ENCODE measurements at regions not wholly inside any gene's neighbourhood (a gene's known extent, or its start where the extent isn't known, plus 50 kb on each side); places are given as distances from the start of the nearest gene placed in this dataset.

DNA sequence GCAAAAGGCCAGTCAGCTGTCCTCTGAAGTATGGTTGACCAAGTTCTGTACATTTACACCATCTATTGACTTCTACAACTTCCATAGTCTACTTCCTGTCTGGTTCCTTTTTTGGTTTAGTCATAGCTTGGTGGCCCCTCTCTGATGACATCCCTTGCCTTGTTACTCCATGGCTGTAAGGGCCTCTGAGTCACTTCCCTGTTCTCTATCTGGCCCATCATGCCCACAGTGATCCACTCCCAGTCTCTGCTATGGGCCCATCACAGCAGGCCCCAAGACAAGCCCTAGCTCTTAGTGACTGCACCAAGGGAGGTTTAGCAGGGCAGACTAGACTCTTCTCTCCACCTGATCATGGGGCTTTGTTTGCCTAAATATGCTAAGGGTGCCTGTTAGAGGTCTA, 441.6 kb downstream of the HACE1 start:
- Histone ChIP-seq H3K4me3 (ENCODE audit: control insufficient read depth in 1 of 7, extremely low read depth in 1 of 7, insufficient read depth in 4 of 7, low read depth in 2 of 7, low read length in 6 of 7) (no peak overlapping the region), H3K27me3 (replicated peaks in 2 of 5; ENCODE audit: control insufficient read depth in 4 of 5, insufficient read depth in 5 of 5, low read length in 4 of 5) (no peaks in the 10 kb centered on the region), H3K27ac (ENCODE audit: insufficient read depth in 1 of 2, low read depth in 1 of 2, low read length in 2 of 2, poor library complexity in 1 of 2, severe bottlenecking in 2 of 2) (no peak overlapping the region), H3K36me3 (ENCODE audit: control insufficient read depth in 4 of 4, insufficient read depth in 4 of 4, low read length in 3 of 4) (no peaks in the 10 kb centered on the region), H3K9me3 (ENCODE audit: control extremely low read depth in 1 of 5, control insufficient read depth in 4 of 5, insufficient read depth in 2 of 5, low read depth in 1 of 5, low read length in 4 of 5) (no peaks in the 10 kb centered on the region), H3K4me1 (ENCODE audit: control extremely low read depth in 1 of 4, control insufficient read depth in 4 of 4, insufficient read depth in 4 of 4, low read length in 3 of 4) (no peaks in the 10 kb centered on the region)
- DNase-seq: no peak
- CTCF ChIA-PET: no interaction called here
- POLR2A ChIA-PET: no interaction called here

DNA sequence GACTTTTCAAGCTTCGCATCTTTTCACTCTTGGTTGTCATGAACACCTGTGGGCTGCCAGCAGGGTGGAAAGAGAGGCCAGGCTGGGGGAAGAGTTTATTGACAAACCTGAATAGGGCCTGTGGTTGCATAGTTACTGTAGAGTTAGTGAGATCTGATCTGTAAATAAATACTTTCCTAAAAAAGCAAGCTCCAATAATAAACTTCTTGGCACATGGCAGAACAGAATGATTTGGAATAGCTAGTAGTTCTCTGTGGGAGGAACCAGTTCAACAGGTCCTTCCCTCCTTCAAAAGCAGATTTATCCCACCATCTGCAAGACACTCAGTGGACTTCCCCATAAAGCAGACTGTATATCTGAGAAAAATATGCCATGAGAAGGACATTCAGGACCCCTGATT, 445.0 kb downstream of the HACE1 start:
- H3K36me3 ChIP-seq (ENCODE audit: control insufficient read depth in 4 of 4, insufficient read depth in 4 of 4, low read length in 3 of 4): no peaks in the 10 kb centered on the region
- no peak for DNase-seq
- H3K4me1 ChIP-seq (ENCODE audit: control extremely low read depth in 1 of 4, control insufficient read depth in 4 of 4, insufficient read depth in 4 of 4, low read length in 3 of 4): no peaks in the 10 kb centered on the region
- H3K4me3 ChIP-seq (ENCODE audit: control insufficient read depth in 1 of 7, extremely low read depth in 1 of 7, insufficient read depth in 4 of 7, low read depth in 2 of 7, low read length in 6 of 7): no peak overlapping the region
- WGBS (ENCODE audit: insufficient coverage): 100% methylated on average over 1 of the region's 1 CpG
- no peak overlapping the region for H3K27ac ChIP-seq (ENCODE audit: insufficient read depth in 1 of 2, low read depth in 1 of 2, low read length in 2 of 2, poor library complexity in 1 of 2, severe bottlenecking in 2 of 2)
- H3K27me3 ChIP-seq (replicated peaks in 2 of 5; ENCODE audit: control insufficient read depth in 4 of 5, insufficient read depth in 5 of 5, low read length in 4 of 5): no peaks in the 10 kb centered on the region
- ChIA-PET CTCF (no interaction called here), POLR2A (no interaction called here)
- no peaks in the 10 kb centered on the region for H3K9me3 ChIP-seq (ENCODE audit: control extremely low read depth in 1 of 5, control insufficient read depth in 4 of 5, insufficient read depth in 2 of 5, low read depth in 1 of 5, low read length in 4 of 5)

DNA sequence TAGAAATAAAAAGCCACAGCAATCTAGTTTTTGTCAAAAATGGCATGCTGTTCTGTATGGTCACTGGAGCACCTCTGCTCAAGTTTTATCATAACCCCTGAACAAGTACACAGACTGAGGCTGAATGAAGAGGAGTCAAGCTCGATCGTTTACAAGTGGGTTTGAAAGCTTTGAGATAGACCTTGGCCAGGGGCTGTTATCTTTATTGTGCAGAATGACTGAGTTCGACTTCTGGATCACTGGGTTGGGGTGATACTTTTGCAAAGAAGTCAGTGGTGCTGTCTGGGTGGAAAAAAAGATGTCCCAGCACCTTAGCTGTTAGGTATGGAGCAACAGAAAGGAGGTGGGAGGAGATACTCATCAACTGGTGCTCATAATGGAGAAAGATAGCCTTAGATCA, 446.0 kb downstream of the HACE1 start:
- POLR2A ChIA-PET: no interaction called here

DNA sequence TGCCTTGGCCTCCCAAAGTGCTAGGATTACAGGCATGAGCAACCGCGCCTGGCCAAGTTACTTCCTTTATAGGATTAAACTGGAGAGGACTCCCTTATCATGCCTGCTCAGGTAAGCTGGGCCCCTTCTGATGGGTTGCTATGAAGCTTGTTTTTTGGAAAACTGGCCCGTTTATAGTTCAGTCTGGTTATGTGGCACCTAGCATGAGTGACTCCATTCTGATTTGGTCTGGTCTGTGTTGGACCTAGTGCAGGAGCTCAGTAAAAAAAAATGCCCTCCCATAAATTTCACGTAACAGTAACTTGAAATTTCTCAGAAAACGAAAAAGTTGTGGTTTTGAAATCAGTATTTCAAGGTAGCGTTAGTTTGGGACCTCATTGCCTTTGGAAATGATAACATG, 448.4 kb downstream of the HACE1 start:
- Histone ChIP-seq H3K27me3 (replicated peaks in 2 of 5; ENCODE audit: control insufficient read depth in 4 of 5, insufficient read depth in 5 of 5, low read length in 4 of 5) (no peaks in the 10 kb centered on the region), H3K36me3 (ENCODE audit: control insufficient read depth in 4 of 4, insufficient read depth in 4 of 4, low read length in 3 of 4) (no peaks in the 10 kb centered on the region), H3K4me1 (ENCODE audit: control extremely low read depth in 1 of 4, control insufficient read depth in 4 of 4, insufficient read depth in 4 of 4, low read length in 3 of 4) (no peaks in the 10 kb centered on the region), H3K4me3 (ENCODE audit: control insufficient read depth in 1 of 7, extremely low read depth in 1 of 7, insufficient read depth in 4 of 7, low read depth in 2 of 7, low read length in 6 of 7) (no peak overlapping the region), H3K9me3 (ENCODE audit: control extremely low read depth in 1 of 5, control insufficient read depth in 4 of 5, insufficient read depth in 2 of 5, low read depth in 1 of 5, low read length in 4 of 5) (no peaks in the 10 kb centered on the region), H3K27ac (ENCODE audit: insufficient read depth in 1 of 2, low read depth in 1 of 2, low read length in 2 of 2, poor library complexity in 1 of 2, severe bottlenecking in 2 of 2) (no peak overlapping the region)
- ChIA-PET POLR2A (no interaction called here), CTCF (no interaction called here)
- 93% methylated on average over 3 of the region's 6 CpGs for WGBS (ENCODE audit: insufficient coverage)
- DNase-seq: no peak

More for the DNA sequence above, 446.0 kb downstream of the HACE1 start:
- Histone ChIP-seq H3K36me3 (ENCODE audit: control insufficient read depth in 4 of 4, insufficient read depth in 4 of 4, low read length in 3 of 4) (no peaks in the 10 kb centered on the region), H3K27ac (ENCODE audit: insufficient read depth in 1 of 2, low read depth in 1 of 2, low read length in 2 of 2, poor library complexity in 1 of 2, severe bottlenecking in 2 of 2) (no peak overlapping the region), H3K4me3 (ENCODE audit: control insufficient read depth in 1 of 7, extremely low read depth in 1 of 7, insufficient read depth in 4 of 7, low read depth in 2 of 7, low read length in 6 of 7) (no peak overlapping the region), H3K4me1 (ENCODE audit: control extremely low read depth in 1 of 4, control insufficient read depth in 4 of 4, insufficient read depth in 4 of 4, low read length in 3 of 4) (no peaks in the 10 kb centered on the region), H3K9me3 (ENCODE audit: control extremely low read depth in 1 of 5, control insufficient read depth in 4 of 5, insufficient read depth in 2 of 5, low read depth in 1 of 5, low read length in 4 of 5) (no peaks in the 10 kb centered on the region), H3K27me3 (replicated peaks in 2 of 5; ENCODE audit: control insufficient read depth in 4 of 5, insufficient read depth in 5 of 5, low read length in 4 of 5) (no peaks in the 10 kb centered on the region)
- DNase-seq: no peak
- CTCF ChIA-PET: no interaction called here
- whole genome bisulfite sequencing (ENCODE audit: insufficient coverage): 92% methylated on average over 3 of the region's 3 CpGs

DNA sequence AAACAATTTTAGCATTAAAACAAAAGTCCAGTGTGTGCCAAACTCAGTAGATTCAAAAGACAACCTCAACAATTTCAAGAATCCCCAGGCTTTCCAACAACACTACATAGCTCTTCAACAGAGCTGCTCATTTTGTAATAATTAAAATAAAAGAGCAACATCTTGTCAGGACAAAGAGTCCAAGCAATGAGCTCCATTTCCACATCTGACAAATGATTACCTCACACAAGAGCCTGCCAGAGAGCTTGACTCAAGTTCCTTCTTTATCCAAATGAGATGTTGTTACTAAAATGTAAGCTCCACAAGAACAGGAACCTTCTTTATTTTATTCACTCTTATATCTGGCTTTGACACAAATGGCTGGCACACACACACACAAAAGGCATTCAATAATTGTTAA, 449.8 kb downstream of the HACE1 start:
- ChIA-PET POLR2A (no interaction called here), CTCF (no interaction called here)
- H3K9me3 ChIP-seq (ENCODE audit: control extremely low read depth in 1 of 5, control insufficient read depth in 4 of 5, insufficient read depth in 2 of 5, low read depth in 1 of 5, low read length in 4 of 5): no peaks in the 10 kb centered on the region
- no peak overlapping the region for H3K27ac ChIP-seq (ENCODE audit: insufficient read depth in 1 of 2, low read depth in 1 of 2, low read length in 2 of 2, poor library complexity in 1 of 2, severe bottlenecking in 2 of 2)
- DNase-seq: no peak
- H3K4me1 ChIP-seq (ENCODE audit: control extremely low read depth in 1 of 4, control insufficient read depth in 4 of 4, insufficient read depth in 4 of 4, low read length in 3 of 4): no peaks in the 10 kb centered on the region
- no peaks in the 10 kb centered on the region for H3K27me3 ChIP-seq (replicated peaks in 2 of 5; ENCODE audit: control insufficient read depth in 4 of 5, insufficient read depth in 5 of 5, low read length in 4 of 5)
- H3K4me3 ChIP-seq (ENCODE audit: control insufficient read depth in 1 of 7, extremely low read depth in 1 of 7, insufficient read depth in 4 of 7, low read depth in 2 of 7, low read length in 6 of 7): no peak overlapping the region
- no peaks in the 10 kb centered on the region for H3K36me3 ChIP-seq (ENCODE audit: control insufficient read depth in 4 of 4, insufficient read depth in 4 of 4, low read length in 3 of 4)

DNA sequence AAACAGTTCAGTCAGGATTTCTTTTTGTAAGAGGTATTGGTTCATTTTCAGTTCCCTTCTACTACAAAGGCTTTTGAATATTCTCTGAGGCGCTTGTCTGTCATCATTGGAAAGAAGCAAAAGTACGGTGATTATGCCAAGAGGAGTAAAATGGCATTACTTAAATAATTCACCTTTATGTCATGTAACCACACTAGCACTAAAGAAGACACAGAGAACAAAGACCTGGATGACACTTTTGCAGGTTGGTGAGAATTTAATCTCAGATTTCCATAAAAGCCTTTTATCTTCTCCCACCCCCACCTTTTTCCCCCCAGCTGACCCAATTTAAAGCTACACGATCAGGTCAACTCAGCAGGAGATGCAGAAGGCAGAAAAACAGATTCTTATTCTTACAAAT, 451.8 kb downstream of the HACE1 start:
- Histone ChIP-seq H3K4me3 (ENCODE audit: control insufficient read depth in 1 of 7, extremely low read depth in 1 of 7, insufficient read depth in 4 of 7, low read depth in 2 of 7, low read length in 6 of 7) (no peak overlapping the region), H3K27ac (ENCODE audit: insufficient read depth in 1 of 2, low read depth in 1 of 2, low read length in 2 of 2, poor library complexity in 1 of 2, severe bottlenecking in 2 of 2) (no peak overlapping the region), H3K9me3 (ENCODE audit: control extremely low read depth in 1 of 5, control insufficient read depth in 4 of 5, insufficient read depth in 2 of 5, low read depth in 1 of 5, low read length in 4 of 5) (no peaks in the 10 kb centered on the region), H3K4me1 (ENCODE audit: control extremely low read depth in 1 of 4, control insufficient read depth in 4 of 4, insufficient read depth in 4 of 4, low read length in 3 of 4) (no peaks in the 10 kb centered on the region), H3K36me3 (ENCODE audit: control insufficient read depth in 4 of 4, insufficient read depth in 4 of 4, low read length in 3 of 4) (no peaks in the 10 kb centered on the region), H3K27me3 (replicated peaks in 2 of 5; ENCODE audit: control insufficient read depth in 4 of 5, insufficient read depth in 5 of 5, low read length in 4 of 5) (no peaks in the 10 kb centered on the region)
- WGBS (ENCODE audit: insufficient coverage): 92% methylated on average over 2 of the region's 3 CpGs
- no peak for DNase-seq
- ChIA-PET CTCF (no interaction called here), POLR2A (no interaction called here)

DNA sequence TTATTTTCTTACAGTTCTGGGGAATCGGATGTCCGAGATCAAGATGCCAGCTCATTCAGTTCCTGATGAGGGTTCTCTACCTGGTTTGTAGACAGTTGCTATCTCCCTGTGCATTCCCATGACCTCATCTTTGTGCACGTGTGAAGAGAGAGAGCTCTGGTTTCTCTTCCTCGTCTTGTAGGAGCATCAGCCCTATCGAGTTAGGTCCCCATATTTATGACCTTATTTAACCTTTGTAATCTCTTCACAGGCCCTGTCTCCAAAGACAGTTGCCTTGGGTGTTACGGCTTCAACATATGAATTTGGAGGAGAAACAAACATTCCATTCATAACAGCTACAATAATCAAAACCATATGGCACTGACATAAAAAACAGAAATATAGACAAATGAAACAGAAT, 455.3 kb downstream of the HACE1 start:
- DNase-seq: no peak

DNA sequence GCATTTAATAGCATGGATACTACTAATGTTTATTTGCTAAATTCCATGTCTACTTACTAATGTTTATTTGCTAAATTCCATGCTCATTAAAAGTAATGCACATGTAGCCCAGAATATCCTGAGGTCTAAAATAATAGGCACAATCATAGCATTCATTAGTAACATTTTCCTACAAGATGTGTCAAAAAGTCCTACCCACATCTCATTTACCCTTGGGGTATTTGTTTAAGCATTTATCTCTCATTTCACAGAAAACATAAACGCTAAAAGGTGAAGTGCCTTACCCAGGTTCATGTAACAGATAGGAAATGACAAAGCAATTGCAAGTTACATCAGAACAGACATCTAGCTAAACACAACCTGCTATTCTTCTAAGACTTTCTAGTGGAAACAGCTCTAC, 457.1 kb downstream of the HACE1 start:
- Histone ChIP-seq H3K36me3 (ENCODE audit: control insufficient read depth in 4 of 4, insufficient read depth in 4 of 4, low read length in 3 of 4) (no peaks in the 10 kb centered on the region), H3K4me3 (ENCODE audit: control insufficient read depth in 1 of 7, extremely low read depth in 1 of 7, insufficient read depth in 4 of 7, low read depth in 2 of 7, low read length in 6 of 7) (no peak overlapping the region), H3K9me3 (ENCODE audit: control extremely low read depth in 1 of 5, control insufficient read depth in 4 of 5, insufficient read depth in 2 of 5, low read depth in 1 of 5, low read length in 4 of 5) (no peaks in the 10 kb centered on the region), H3K4me1 (ENCODE audit: control extremely low read depth in 1 of 4, control insufficient read depth in 4 of 4, insufficient read depth in 4 of 4, low read length in 3 of 4) (no peaks in the 10 kb centered on the region), H3K27ac (ENCODE audit: insufficient read depth in 1 of 2, low read depth in 1 of 2, low read length in 2 of 2, poor library complexity in 1 of 2, severe bottlenecking in 2 of 2) (no peak overlapping the region), H3K27me3 (replicated peaks in 2 of 5; ENCODE audit: control insufficient read depth in 4 of 5, insufficient read depth in 5 of 5, low read length in 4 of 5) (no peaks in the 10 kb centered on the region)
- ChIA-PET POLR2A (no interaction called here), CTCF (no interaction called here)
- no CpG with 5 or more reads among the region's 1 CpG for WGBS (ENCODE audit: insufficient coverage)
- no peak for DNase-seq

More for the DNA sequence above, 455.3 kb downstream of the HACE1 start:
- ChIA-PET CTCF (no interaction called here), POLR2A (no interaction called here)
- Histone ChIP-seq H3K9me3 (ENCODE audit: control extremely low read depth in 1 of 5, control insufficient read depth in 4 of 5, insufficient read depth in 2 of 5, low read depth in 1 of 5, low read length in 4 of 5) (no peaks in the 10 kb centered on the region), H3K36me3 (ENCODE audit: control insufficient read depth in 4 of 4, insufficient read depth in 4 of 4, low read length in 3 of 4) (no peaks in the 10 kb centered on the region), H3K27me3 (replicated peaks in 2 of 5; ENCODE audit: control insufficient read depth in 4 of 5, insufficient read depth in 5 of 5, low read length in 4 of 5) (no peaks in the 10 kb centered on the region), H3K4me3 (ENCODE audit: control insufficient read depth in 1 of 7, extremely low read depth in 1 of 7, insufficient read depth in 4 of 7, low read depth in 2 of 7, low read length in 6 of 7) (no peak overlapping the region), H3K27ac (ENCODE audit: insufficient read depth in 1 of 2, low read depth in 1 of 2, low read length in 2 of 2, poor library complexity in 1 of 2, severe bottlenecking in 2 of 2) (no peak overlapping the region), H3K4me1 (ENCODE audit: control extremely low read depth in 1 of 4, control insufficient read depth in 4 of 4, insufficient read depth in 4 of 4, low read length in 3 of 4) (no peaks in the 10 kb centered on the region)
- 90% methylated on average over 4 of the region's 6 CpGs for WGBS (ENCODE audit: insufficient coverage)
